GM20431 (cell line): ENCODE measurements at regions not wholly inside any gene's neighbourhood (a gene's known extent, or its start where the extent isn't known, plus 50 kb on each side); places are given as distances from the start of the nearest gene placed in this dataset.
"Not testable (repeated sequence)": the region's sequence is repeated elsewhere in the genome, so short reads cannot be mapped to it uniquely, and the experiment has no call there.

ENCODE experiments used
- in situ Hi-C: fragments of 300-500 bp; cut with MseI, MboI; formaldehyde crosslinking; loops from one replicate; pipeline ENCODE4 v1.15.0; 2020; ENCODE audit warnings: low sequenced_read_pairs; ENCODE audit not compliant: unreplicated experiment

DNA sequence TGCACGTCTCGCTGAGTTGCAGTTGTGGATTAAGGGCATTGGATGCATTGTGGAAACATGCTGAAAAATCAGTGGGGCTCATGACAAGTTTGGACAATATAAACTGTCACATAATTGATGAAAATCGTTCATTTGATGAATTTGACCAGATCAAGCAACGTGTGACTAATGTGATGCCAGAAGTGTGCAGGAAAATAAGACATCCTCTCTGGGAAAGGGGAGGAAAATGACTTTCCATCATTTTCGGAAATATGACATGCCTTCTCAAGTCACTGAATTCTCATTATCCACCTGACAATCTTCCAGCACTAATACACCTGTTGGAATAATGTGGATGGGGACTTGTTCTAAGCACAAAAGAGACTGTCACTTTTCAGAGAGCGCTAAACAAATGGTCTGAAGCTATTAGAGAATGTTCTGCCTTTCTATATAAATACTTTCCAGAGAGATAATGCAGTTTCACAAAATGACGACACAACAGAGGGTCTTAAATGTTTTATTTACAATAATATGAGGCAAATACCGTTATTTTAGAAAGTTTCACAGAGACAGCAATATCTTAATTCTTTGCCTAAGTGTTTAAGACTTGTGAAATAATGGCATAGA lies 1741.9 kb upstream of the RAG2 start:
- in situ Hi-C loops: no loop called here

DNA sequence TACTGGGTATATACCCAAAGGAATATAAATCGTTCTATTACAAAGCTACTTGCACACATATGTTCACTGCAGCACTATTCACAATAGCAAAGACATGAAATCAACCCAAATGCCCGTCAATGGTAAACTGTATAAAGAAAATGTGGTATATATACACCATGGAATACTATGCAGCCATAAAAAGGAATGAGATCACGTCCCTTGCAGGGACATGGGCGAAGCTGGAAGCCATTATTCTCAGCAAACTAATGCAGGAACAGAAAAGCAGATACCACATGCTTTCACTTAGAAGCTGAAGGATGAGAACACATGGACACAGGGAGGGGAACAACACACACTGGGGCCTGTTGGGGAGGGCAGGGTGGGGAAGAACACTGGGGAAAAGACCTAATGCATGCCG lies 1740.0 kb upstream of the RAG2 start:
- in situ Hi-C loops: not testable (repeated sequence)

DNA sequence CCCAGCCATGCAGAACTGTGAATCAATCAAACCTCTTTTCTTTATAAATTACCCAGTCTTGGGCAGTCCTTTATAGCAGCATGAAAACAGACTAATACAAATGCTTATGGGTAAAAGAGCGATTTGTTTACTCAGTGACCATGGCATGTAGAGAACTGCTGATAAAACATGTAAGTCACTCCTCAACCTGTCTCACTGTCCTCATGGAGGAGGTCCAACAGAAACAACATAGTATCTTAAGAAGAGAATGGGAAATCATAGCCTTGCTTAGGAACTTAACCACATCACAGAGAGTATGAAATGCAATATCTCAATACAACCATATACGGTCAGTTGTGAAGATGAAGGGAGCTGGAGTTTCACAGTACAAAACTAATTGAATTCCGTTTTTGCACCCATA lies 1734.0 kb upstream of the RAG2 start:
- in situ Hi-C loops: no loop called here

DNA sequence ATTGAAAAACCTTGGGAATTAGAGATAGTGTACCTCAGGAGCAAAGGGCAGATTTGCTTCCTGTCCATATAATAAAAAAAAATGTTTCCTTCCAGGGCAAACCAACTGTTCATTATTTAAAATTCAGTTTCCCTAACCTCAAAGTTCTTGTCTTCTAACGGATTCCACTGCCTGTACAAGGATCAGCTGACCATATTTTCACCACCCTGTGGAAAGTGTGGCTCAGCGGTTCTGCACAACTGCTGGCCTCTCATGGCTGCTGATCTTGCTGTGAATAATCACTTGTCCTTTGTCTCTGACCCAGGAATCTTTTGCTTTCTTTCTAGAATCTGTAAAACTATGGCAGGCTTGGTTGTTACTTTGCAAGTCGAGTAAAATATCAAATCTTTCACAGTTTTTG lies 1732.5 kb upstream of the RAG2 start:
- in situ Hi-C loops: no loop called here

DNA sequence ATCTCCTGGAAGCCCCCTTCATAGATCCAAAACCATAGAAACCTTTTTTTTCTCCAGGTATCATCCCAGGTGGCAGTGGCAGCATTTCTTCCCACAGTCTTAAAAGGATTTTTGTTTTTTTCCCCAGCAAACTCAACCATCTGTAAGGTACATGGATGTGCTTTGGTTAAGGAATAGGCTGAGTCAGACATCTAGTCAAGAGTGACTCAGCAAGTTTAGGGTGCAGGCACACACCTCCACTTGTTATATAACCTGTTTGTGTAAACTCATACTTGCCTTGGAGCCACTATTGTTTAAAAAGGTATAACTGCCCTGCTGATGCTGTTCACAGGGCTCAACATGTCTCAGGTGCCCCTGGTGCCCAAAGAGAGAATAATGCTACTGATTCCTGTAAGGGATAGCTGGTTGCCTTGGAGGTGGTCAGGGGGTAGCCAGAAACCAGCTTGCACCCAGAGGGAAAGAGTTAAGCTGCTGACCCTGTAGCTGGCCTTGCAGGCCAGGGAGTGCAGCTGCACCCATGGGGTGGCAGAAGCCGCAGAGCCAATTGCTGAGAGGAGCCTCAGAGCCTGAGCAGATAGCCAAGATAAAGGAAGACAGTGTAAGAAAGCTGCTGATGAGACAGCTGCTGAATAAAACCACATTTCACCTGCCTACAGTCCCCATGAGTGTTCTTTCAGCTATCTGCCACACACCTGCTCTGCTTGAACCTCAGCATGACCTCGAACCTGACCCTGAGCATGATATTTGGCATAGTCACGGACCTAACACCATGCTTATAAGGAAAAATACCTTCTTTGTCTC lies 1726.1 kb upstream of the RAG2 start:
- in situ Hi-C loops: no loop called here

DNA sequence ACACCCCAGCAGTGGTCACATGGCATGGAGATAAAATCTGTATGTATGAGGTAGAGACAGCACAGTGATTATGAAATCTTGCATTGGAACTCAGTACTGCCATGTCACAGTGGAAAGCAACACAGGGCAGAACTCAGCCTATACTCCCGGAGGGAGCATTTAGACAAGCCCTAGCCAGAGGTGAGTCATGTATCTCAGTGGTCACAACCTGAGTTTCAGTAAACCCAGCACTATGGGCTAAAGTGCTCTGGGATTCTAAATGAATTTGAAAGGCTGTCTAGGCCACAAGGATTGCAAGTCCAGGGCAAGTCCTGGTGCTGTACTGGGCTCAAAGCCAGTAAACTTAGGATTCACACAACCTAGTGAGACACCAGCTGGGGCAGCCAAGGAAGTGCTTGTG lies 1717.1 kb upstream of the RAG2 start:
- in situ Hi-C loops: no loop called here

DNA sequence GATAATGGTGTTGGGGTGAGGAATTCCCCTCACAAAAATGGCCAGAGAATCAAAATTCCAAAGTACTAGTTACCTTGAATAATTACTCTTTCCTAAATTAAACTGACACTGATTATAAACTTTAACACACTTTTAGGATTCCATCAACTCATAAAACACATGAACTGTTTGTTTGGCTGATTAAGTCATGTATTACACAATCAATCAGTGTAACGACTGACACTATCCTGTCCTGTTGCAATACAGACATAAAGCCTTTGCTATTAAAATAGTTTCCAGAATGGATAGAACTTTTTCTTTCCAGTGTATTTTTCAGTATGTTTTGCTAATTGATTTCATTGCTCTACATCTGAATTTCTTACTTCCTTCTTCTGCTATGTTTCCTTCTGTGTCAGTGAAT lies 1709.4 kb upstream of the RAG2 start:
- in situ Hi-C loops: no loop called here

DNA sequence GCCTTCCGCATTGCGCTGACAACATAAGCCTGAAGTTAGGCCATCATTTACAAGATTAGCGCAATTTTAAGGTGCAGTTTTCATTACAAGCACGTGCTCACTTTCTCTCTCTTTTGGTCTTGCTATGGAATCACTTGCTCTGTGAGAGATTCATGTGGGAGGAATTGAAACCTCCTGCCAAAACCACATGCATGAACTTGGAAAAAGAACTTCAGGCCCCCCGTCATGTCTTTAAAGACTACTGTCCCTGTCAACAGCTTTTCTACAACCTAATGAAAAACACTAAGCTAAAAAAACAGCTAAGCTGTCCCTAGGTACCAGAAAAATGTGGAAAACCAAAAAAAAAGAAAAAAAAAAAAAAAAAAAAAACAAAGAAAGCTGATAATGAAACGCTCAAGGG lies 1707.6 kb upstream of the RAG2 start:
- in situ Hi-C loops: no loop called here

DNA sequence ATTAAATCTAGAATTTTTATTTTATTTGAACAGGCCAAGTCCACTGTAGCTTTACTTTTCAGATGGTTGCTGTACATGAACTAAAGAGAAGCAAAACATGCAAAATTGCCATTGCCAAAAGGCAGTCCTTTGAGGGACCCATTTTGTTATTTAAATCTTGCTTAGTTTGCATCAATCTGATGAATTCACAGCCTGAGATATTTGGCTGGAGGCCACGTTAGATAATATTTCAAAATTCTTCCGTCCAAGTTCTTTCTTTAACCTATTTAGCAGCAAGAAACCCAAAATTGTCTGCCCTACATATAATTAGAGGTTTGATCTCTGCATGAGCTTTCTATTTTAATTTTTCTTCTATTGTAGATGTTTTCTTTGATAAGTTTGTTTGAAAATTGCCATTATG lies 1706.9 kb upstream of the RAG2 start:
- in situ Hi-C loops: no loop called here

DNA sequence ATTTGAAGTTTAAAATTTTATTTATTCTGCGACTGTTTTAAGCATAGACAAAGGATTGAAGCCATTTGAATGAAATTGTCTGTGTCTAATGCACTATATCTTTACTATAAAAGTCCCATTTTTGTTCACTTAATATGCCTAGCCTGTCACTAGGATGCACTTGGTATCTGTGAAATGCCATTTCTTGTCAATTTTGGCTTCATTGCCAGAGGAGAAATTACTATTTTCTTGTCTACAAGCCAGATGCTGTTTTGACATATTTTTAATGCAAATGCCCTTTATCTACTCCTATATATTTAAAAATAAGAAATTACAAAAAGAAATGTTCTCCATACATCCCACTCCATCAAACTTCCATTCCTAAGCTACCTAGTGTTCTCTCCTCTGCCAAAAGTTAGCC lies 1704.5 kb upstream of the RAG2 start:
- in situ Hi-C loops: no loop called here

DNA sequence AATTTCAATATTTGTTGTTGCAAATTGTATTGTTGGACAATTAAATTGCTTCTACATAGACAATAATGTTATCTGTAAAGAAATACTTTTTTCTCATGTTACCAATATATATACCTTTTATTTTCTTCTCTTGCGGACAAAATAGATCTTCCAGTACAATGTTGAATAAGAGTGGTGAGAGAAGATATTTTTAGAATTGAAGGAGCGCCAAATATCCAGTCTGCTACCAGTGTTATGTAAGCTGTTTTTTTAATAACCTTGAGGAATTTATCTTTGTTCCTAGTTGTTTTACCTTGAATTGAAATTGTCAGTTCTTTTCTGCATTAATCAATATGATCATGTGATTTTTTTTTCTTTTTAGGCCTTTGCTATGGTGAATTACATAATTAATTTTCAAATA lies 1702.5 kb upstream of the RAG2 start:
- in situ Hi-C loops: no loop called here

DNA sequence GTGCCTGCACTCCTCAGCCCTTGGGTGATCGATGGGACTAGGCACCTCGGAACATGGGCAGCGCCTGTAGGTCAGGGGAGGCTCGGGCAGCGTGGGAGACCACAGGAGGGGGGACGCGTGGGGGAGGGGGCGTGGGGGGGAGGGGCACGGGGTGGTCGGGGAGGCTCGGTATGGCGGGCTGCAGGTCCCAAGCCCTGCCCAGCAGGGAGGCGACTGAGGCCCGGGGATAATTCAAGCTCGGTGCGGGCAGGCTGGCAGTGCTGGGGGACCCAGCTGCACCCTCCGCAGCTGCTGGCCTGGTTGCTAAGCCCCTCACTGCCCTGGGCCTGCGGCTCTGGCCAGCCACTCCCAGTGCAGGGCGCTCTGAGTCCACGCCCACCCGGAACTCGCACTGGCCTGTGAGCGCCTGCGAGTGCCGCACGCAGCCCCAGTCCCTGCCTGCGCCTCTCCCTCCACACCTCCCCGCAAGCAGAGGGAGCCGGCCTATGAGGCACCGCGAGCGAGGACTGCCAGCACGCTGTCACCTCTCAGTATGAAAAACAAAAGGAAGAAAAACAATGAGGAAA lies 1698.3 kb upstream of the RAG2 start:
- in situ Hi-C loops: no loop called here

DNA sequence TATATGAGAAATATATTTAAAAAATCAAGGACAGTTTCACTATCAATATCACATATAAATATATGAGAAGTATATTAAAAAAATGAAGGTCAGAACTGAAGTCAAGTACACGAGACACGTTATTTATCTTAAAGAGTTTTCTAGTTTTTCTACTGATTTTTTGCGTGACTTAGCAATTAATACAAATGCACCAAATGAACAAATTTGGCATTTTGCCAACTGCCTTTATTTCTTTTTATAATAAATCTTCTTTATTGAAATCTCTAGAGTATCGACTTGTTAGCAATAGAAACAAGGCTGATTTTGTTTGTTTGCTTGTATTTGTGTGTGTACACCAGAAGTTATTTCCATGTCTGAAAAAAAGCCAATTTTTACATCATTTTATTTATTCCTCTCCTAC lies 1684.7 kb upstream of the RAG2 start:
- in situ Hi-C loops: no loop called here

DNA sequence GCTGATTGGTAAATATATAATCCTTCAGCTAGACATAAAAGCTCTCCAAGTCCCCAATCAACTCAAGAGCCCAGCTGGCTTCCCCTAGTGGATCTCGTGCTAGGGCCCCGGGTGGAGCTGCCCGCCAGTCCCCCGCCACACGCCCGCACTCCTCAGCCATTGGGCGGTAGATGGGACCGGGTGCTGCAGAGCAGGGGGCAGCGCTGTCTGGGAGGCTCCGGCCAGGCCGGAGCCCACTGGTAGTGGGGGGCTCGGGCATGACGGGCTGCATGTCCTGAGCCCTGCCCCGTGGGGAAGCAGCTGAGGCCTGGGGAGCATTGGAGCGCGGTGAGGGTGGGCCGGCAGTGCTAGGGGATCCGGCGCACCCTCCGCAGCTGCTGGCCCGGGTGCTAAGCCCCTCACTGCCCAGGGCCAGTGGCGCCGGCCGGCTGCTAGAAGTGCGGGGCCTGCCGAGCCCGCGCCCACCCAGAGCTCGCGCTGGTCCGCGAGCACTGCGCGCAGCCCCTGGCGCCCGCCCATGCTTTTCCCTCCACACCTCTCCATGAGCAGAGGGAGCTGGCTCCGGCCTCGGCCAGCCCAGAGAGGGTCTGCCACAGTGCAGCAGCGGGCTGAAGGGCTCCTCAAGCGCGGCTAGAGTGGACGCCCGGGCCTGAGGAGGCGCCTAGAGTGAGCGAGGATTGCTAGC lies 1680.6 kb upstream of the RAG2 start:
- in situ Hi-C loops: no loop called here

DNA sequence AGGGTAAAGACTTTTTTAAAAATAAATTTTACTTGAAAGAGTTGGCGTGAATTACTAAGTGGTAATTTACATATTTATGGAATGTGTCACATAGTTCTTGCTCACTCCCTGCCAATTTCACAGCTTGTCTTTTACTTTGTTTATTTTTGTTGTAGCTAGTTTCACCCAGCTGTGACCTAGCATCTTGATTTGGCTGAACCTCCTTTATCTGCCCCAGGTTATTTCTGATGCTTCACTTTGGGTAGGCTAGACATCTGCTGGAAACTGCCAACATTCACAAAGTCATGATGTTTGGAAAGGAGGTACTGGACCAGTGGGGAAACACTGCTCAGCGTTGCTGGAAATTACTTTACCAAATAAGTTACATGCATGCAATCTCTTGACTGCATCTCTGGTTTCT lies 1676.0 kb upstream of the RAG2 start:
- in situ Hi-C loops: no loop called here

DNA sequence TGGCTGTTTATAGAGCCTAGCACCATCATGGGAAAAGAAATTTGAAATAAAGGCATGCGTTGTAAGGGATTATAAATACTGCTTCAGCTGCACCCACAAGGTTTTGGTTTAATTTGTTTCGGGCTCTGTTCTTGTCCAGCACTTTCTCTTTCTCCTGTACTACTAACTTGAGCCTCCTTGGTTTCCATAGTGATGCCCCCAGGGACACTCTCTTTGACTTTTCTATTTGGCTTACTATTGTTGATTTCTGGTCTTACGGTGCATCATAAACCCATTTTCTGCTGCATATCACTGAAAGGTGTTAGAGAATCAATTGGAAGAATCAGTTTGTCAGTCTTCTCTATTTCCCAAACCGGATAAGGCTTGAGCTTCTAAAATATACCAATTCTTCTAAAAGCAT lies 1674.3 kb upstream of the RAG2 start:
- in situ Hi-C loops: no loop called here

DNA sequence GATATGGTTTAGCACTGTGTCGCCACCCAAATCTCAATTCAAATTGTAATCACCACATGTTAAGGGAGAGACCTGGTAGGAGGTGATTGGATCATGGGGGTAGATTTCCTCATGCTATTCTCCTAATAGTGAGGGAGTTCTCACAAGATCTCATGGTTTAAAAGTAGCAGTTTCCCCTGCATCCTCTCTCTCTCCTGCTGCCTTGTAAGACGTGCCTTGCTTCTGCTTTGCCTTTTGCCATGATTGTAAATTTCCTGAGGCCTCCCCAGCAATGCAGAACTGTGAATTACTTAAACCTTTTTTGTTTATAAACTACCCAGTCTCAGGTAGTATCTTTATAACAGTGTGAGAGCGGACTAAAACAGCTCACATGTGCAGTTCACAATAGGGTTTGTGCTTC lies 1668.7 kb upstream of the RAG2 start:
- in situ Hi-C loops: no loop called here

DNA sequence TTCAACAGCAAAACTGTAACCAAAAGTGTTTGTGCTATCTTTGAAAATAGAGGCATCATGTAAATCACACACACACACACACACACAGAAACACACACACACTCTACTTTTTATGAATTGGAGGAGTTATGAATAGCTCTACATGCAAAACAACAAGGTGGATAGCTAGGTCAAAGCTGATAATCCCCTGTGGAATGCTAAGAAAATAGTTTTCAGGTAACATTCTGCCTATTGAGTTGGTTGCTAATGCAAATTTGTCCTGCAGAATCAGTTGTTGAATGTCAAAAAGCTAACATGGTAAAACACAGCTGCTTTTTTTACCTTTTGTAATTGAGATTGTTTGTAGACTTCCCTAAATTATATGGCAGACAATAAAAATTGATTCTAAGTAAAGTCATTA lies 1658.4 kb upstream of the RAG2 start:
- in situ Hi-C loops: no loop called here

DNA sequence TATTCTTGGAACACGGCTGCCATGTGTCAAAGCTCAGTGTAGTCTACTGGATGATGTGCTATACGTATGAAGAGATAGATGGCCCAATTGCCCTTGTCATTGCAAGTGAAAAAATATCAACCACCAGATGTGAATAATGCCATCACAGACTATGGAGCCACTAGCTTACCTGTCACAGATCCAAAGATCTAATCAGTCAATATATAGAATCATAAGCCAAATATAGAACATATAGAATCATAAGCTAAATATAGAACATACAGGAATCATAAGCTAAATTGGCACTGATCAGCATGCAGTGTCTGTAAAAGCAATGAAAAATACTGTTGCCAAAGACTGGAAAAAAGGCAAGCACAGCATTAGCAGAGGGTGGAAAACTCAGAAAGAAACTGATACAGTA lies 1656.9 kb upstream of the RAG2 start:
- in situ Hi-C loops: no loop called here

DNA sequence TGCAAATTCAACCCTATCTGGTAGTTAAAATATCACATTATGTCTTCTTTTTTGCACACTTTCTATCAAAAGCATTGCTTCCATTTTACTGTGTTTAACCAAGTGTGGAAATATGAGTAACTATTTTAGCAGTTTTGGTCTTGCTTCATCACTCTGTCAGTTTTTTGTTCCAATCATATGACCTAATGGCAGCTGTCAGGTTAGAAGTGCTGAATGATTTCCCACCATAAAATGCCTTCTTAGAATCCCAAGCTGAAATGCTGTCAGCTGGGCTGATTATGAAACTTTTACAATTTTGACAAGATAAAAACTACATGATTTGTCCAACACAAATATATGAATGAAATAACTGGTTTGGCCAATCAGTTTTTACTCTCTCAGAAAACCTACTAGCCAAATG lies 1654.6 kb upstream of the RAG2 start:
- in situ Hi-C loops: no loop called here

DNA sequence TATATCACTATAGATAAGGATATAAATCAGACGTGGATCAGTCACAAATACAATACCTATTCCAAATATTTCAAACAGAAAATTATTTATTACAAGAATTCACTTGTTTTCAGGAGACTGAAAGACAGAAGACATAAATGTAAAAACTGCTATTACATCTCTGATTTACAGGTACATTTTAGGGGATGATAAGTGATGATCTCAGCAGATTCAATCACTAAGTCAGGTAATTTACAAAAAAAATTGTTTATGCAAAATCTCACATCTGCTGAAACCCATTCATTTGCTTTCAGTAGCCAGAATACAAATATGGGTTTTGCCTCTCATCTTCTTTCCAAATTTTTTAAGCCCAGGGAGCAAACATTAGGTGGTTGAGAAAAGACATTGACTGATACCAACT lies 1648.4 kb upstream of the RAG2 start:
- in situ Hi-C loops: no loop called here
